ENCODE measurements at regions not wholly inside any gene's neighbourhood (a gene's known extent, or its start where the extent isn't known, plus 50 kb on each side); places are given as distances from the start of the nearest gene placed in this dataset.

GRCh38 chr21:35504277-35504676 lies 455.2 kb upstream of the RUNX1 start:
- TF ChIP-seq YY1 (IDR thresholded peaks at IDR 0.05; ENCODE audit: low read depth) (no peak), EP300 (IDR thresholded peaks at IDR 0.05; ENCODE audit: borderline replicate concordance) (no peak), TAF1 (IDR thresholded peaks at IDR 0.05; ENCODE audit: low read depth) (no peak), REST (IDR thresholded peaks at IDR 0.05; ENCODE audit: low read depth) (no peak), ZBTB7A (IDR thresholded peaks at IDR 0.05; ENCODE audit: low read depth) (no peak), MAX (IDR thresholded peaks at IDR 0.05) (no peak), NFIC (IDR thresholded peaks at IDR 0.05) (no peak), FOXM1 (IDR thresholded peaks at IDR 0.05; ENCODE audit: borderline replicate concordance, low read depth) (no peak), USF1 (IDR thresholded peaks at IDR 0.05) (no peak)

All from Ishikawa (cell line).